IMR-90 (cell line): ENCODE measurements at regions not wholly inside any gene's neighbourhood (a gene's known extent, or its start where the extent isn't known, plus 50 kb on each side); places are given as distances from the start of the nearest gene placed in this dataset.

ENCODE experiments used
- ATAC-seq: fragments of 200-7000 bp; cut with Tn5 transposase; 2 replicates; pipeline ENCODE4 v1.9.1; 2020; ENCODE audit warnings: low read depth, mild to moderate bottlenecking, moderate library complexity
- BruUV-seq: library from RNA; stranded (reverse); fragments of 400-500 nt; replicated peaks from 2 replicates; lab custom pipeline; 2021; lab: Mats Ljungman, UMichigan
- CTCF ChIA-PET: fragments of 300-600 bp; formaldehyde crosslinking; extraction: SDS; loops from one replicate; lab custom pipeline; 2021; ENCODE audit warnings: antibody characterized with exemption; lab: Yijun Ruan, JAX
- POLR2A ChIA-PET: fragments of 300-600 bp; sonication (Branson Sonifier 250); formaldehyde crosslinking; loops from one replicate; lab custom pipeline; 2022; ENCODE audit warnings: antibody characterized with exemption; ENCODE audit not compliant: unreplicated experiment; lab: Charles Lee
- DNase-seq: peaks from one replicate; pipeline ENCODE4 v3.0.0; 2013
- H2AFZ ChIP-seq: replicated peaks from 2 replicates; pipeline ENCODE3; 2013; ENCODE audit warnings: low read length, mild to moderate bottlenecking; ENCODE audit not compliant: poor library complexity
- H2AK5ac ChIP-seq: 2 replicates; pipeline ENCODE4 v1.6.1; 2013; ENCODE audit warnings: low read depth, low read length, inconsistent platforms
- H2AK9ac ChIP-seq: replicated peaks from 2 replicates; pipeline ENCODE3; 2013; ENCODE audit warnings: mild to moderate bottlenecking, low read depth, low read length, moderate library complexity; ENCODE audit not compliant: poor library complexity
- H2BK120ac ChIP-seq: 2 replicates; pipeline ENCODE4 v1.6.1; 2013; ENCODE audit warnings: low read depth, low read length, inconsistent platforms
- H2BK15ac ChIP-seq: 3 replicates; pipeline ENCODE4 v1.6.1; 2013; ENCODE audit warnings: low read depth, low read length, inconsistent platforms
- H2BK20ac ChIP-seq: 2 replicates; pipeline ENCODE4 v1.6.1; 2013; ENCODE audit warnings: low read depth, mild to moderate bottlenecking, inconsistent platforms, low read length, moderate library complexity
- H2BK5ac ChIP-seq: 2 replicates; pipeline ENCODE4 v1.6.1; 2013; ENCODE audit warnings: mild to moderate bottlenecking, low read depth, low read length, inconsistent platforms; ENCODE audit not compliant: poor library complexity, severe bottlenecking
- H3K14ac ChIP-seq: replicated peaks from 2 replicates; pipeline ENCODE4 v1.6.1; 2013; ENCODE audit warnings: low read depth, low read length, inconsistent platforms
- H3K18ac ChIP-seq: 2 replicates; pipeline ENCODE4 v1.6.1; 2013; ENCODE audit warnings: low read depth, low read length, control low read depth
- H3K23ac ChIP-seq: 2 replicates; pipeline ENCODE4 v1.6.1; 2013; ENCODE audit warnings: low read depth, low read length, inconsistent platforms
- H3K27ac ChIP-seq: 2 replicates; pipeline ENCODE4 v1.5.1; 2013; ENCODE audit warnings: mild to moderate bottlenecking, control low read depth, low read length; ENCODE audit not compliant: insufficient read depth
- H3K27me3 ChIP-seq: 2 replicates; pipeline ENCODE4 v1.6.1; 2013; ENCODE audit warnings: low read length; ENCODE audit not compliant: control insufficient read depth, insufficient read depth
- H3K36me3 ChIP-seq: 2 replicates; pipeline ENCODE4 v1.6.1; 2013; ENCODE audit warnings: low read length, mixed read lengths; ENCODE audit not compliant: control insufficient read depth, insufficient read depth
- H3K4ac ChIP-seq: 2 replicates; pipeline ENCODE4 v1.6.1; 2013; ENCODE audit warnings: low read depth, low read length, inconsistent platforms
- H3K4me1 ChIP-seq: 2 replicates; pipeline ENCODE4 v1.6.1; 2013; ENCODE audit warnings: low read length, mixed read lengths; ENCODE audit not compliant: control insufficient read depth, insufficient read depth
- H3K4me2 ChIP-seq: 2 replicates; pipeline ENCODE4 v1.6.1; 2013; ENCODE audit warnings: low read depth, mild to moderate bottlenecking, control low read depth, low read length, moderate library complexity
- H3K4me3 ChIP-seq: 2 replicates; pipeline ENCODE4 v1.5.1; 2013; ENCODE audit warnings: low read depth, mild to moderate bottlenecking, control low read depth, low read length, moderate library complexity; ENCODE audit not compliant: insufficient read depth
- H3K56ac ChIP-seq: 2 replicates; pipeline ENCODE4 v1.6.1; 2013; ENCODE audit warnings: low read length, inconsistent platforms; ENCODE audit not compliant: insufficient read depth; ENCODE audit errors: extremely low read depth
- H3K79me1 ChIP-seq, 2 experiments: 2 replicates each; pipeline ENCODE4 v1.6.1; 2013; ENCODE audit warnings: low read length in 2 of 2, inconsistent platforms in 1 of 2, low read depth in 1 of 2
- H3K9ac ChIP-seq: 2 replicates; pipeline ENCODE4 v1.6.1; 2013; ENCODE audit warnings: low read depth, low read length, control low read depth
- H3K9me1 ChIP-seq: 2 replicates; pipeline ENCODE4 v1.6.1; 2013; ENCODE audit warnings: low read length, inconsistent platforms; ENCODE audit not compliant: insufficient read depth
- H3K9me3 ChIP-seq: 2 replicates; pipeline ENCODE4 v1.6.1; 2013; ENCODE audit warnings: low read length; ENCODE audit not compliant: control insufficient read depth, insufficient read depth
- H4K20me1 ChIP-seq: 2 replicates; pipeline ENCODE4 v1.6.1; 2013; ENCODE audit warnings: low read length, inconsistent platforms; ENCODE audit not compliant: insufficient read depth
- H4K5ac ChIP-seq: 2 replicates; pipeline ENCODE4 v1.6.1; 2013; ENCODE audit warnings: mild to moderate bottlenecking, low read depth, low read length, control low read depth
- H4K8ac ChIP-seq, 2 experiments: 2 replicates each; pipeline ENCODE4 v1.6.1; 2013; ENCODE audit warnings: low read depth in 2 of 2, low read length in 2 of 2, control low read depth in 1 of 2, inconsistent platforms in 1 of 2
- H4K91ac ChIP-seq: 2 replicates; pipeline ENCODE4 v1.6.1; 2013; ENCODE audit warnings: low read depth, low read length, inconsistent platforms; ENCODE audit not compliant: insufficient read depth
- CEBPB ChIP-seq: IDR thresholded peaks from 2 replicates; pipeline ENCODE4 v1.6.1; 2012; ENCODE audit warnings: low read depth, low read length, improper control_type of control experiment
- CHD1 ChIP-seq: IDR thresholded peaks from 2 replicates; pipeline ENCODE4 v1.6.1; 2012; ENCODE audit warnings: low read depth, low read length, improper control_type of control experiment
- MAFK ChIP-seq: IDR thresholded peaks from 2 replicates; pipeline ENCODE4 v1.6.1; 2012; ENCODE audit warnings: low read depth, low read length, improper control_type of control experiment
- MXI1 ChIP-seq: IDR thresholded peaks from 2 replicates; pipeline ENCODE4 v1.6.1; 2012; ENCODE audit warnings: low read depth, mild to moderate bottlenecking, low read length, moderate library complexity, borderline replicate concordance
- POLR2A ChIP-seq: IDR thresholded peaks from 2 replicates; pipeline ENCODE4 v1.6.1; 2012; ENCODE audit warnings: mild to moderate bottlenecking, low read depth, low read length
- RAD21 ChIP-seq: IDR thresholded peaks from 2 replicates; pipeline ENCODE4 v1.6.1; 2012; ENCODE audit warnings: low read length, improper control_type of control experiment
- RCOR1 ChIP-seq: IDR thresholded peaks from 2 replicates; pipeline ENCODE4 v1.6.1; 2012; ENCODE audit warnings: mild to moderate bottlenecking, low read length, improper control_type of control experiment; ENCODE audit not compliant: insufficient replicate concordance
- SMC3 ChIP-seq: fragments of 150-350 bp; IDR thresholded peaks from 2 replicates; pipeline ENCODE4 v1.6.1; 2016; ENCODE audit warnings: low read depth, mild to moderate bottlenecking, antibody characterized with exemption, low read length, moderate library complexity
- WGBS, 2 experiments: methylation state at CpG; one replicate each; pipeline versions ENCODE4 v1.1.5 to v1.1.7; 2013; ENCODE audit warnings: missing lambda C conversion rate in 2 of 2; ENCODE audit not compliant: insufficient read length in 1 of 2; ENCODE audit errors: extremely low coverage in 2 of 2; 5-methylcytosine and 5-hydroxymethylcytosine counted together
- dilution Hi-C: fragments of 300-500 bp; cut with HindIII; formaldehyde crosslinking; loops from one replicate; pipeline ENCODE4 v1.14.3; 2018; ENCODE audit warnings: low sequenced_read_pairs; ENCODE audit not compliant: unreplicated experiment
- in situ Hi-C: fragments of 300-500 bp; cut with MboI; formaldehyde crosslinking; loops from 3 replicates; pipeline ENCODE4 v1.14.3; 2019; ENCODE audit warnings: low sequenced_read_pairs, inconsistent platforms, mixed read lengths
- intact Hi-C: fragments of 100-400 bp; cut with micrococcal nuclease; formaldehyde crosslinking; loops from 2 replicates; pipeline ENCODE4 v1.10.0; 2022
- TF ChIP-seq, protein P1 (sequence below): fragments of 150-350 bp; IDR thresholded peaks from 2 replicates; pipeline ENCODE4 v1.6.1; 2017; ENCODE audit warnings: mild to moderate bottlenecking, antibody characterized with exemption, low read length, low read depth
- TF ChIP-seq, protein P2 (sequence below): fragments of 150-350 bp; IDR thresholded peaks from 2 replicates; pipeline ENCODE4 v1.6.1; 2016; ENCODE audit warnings: low read depth, mild to moderate bottlenecking, low read length, moderate library complexity, borderline replicate concordance
- TF ChIP-seq, protein P3 (sequence below): conservative IDR thresholded peaks from 2 replicates; pipeline ENCODE4 v1.5.1; 2012; ENCODE audit warnings: mild to moderate bottlenecking, low read depth, low read length, improper control_type of control experiment

DNA sequence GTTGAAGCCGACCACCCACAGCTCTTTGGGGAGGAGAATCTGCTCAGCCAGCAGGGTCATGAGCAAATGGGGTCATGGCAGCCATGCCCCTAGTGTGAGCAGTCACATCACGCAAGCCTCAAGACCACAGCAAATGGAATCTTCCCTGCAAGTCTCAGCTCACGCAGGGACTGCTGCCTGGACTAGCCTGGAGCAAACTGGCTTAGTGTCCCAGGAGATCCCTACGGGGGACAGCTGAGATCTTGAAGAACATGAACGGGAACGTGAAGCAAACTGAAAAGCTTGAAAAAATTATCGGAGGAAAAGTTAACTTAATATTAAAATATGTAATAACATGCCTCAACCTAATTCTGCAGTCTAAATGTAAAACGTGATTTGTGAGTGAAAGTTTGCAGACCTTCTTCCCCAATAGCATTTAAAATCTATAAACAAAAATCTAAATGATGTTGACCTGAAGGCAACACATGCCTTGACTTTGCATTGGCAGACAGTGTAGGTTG, 118.4 kb downstream of the FAM124B start:
- intact Hi-C loops: no loop called here
- Histone ChIP-seq H3K4me3 (no peak overlapping the region), H3K9me1 (no peaks in the 10 kb centered on the region), H2AFZ (no peak overlapping the region), H3K18ac (no peak overlapping the region), H3K27ac (no peak overlapping the region), H3K14ac (no peak overlapping the region), H3K9me3 (no peaks in the 10 kb centered on the region), H3K79me1 (no peaks in the 10 kb centered on the region), H2AK9ac (no peak overlapping the region), H2BK5ac (no peak overlapping the region), H3K23ac (no peak overlapping the region), H2BK120ac (no peak overlapping the region), H3K56ac (no peak overlapping the region), H2AK5ac (no peak overlapping the region), H2BK15ac (no peak overlapping the region), H3K4me1 (no peaks in the 10 kb centered on the region), H4K5ac (no peak overlapping the region), H4K91ac (no peak overlapping the region), H3K27me3 (peaks cover 12% of the 10 kb centered on the region), H3K9ac (no peak overlapping the region), H3K4ac (0 out of 2 replicates have a peak overlapping the region, but pooled peaks have one; percentile 21), H4K20me1 (no peaks in the 10 kb centered on the region), H2BK20ac (peak overlapping the region; percentile 61; the same call in 1 of the 2 replicates), H3K4me2 (no peak overlapping the region), H4K8ac (no peak overlapping the region), H3K36me3 (no peaks in the 10 kb centered on the region)
- BruUV-seq: no TSS peak
- in situ Hi-C loops: no loop called here
- DNase-seq: no peak
- TF ChIP-seq SMC3 (no peak), CEBPB (no peak), MXI1 (no peak), RAD21 (no peak), RCOR1 (no peak), POLR2A (no peak), CHD1 (no peak), MAFK (no peak)
- TF ChIP-seq, protein P1, sequence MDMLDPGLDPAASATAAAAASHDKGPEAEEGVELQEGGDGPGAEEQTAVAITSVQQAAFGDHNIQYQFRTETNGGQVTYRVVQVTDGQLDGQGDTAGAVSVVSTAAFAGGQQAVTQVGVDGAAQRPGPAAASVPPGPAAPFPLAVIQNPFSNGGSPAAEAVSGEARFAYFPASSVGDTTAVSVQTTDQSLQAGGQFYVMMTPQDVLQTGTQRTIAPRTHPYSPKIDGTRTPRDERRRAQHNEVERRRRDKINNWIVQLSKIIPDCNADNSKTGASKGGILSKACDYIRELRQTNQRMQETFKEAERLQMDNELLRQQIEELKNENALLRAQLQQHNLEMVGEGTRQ: no peak
- TF ChIP-seq, protein P2, sequence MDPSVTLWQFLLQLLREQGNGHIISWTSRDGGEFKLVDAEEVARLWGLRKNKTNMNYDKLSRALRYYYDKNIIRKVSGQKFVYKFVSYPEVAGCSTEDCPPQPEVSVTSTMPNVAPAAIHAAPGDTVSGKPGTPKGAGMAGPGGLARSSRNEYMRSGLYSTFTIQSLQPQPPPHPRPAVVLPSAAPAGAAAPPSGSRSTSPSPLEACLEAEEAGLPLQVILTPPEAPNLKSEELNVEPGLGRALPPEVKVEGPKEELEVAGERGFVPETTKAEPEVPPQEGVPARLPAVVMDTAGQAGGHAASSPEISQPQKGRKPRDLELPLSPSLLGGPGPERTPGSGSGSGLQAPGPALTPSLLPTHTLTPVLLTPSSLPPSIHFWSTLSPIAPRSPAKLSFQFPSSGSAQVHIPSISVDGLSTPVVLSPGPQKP: no peak
- TF ChIP-seq, protein P3, sequence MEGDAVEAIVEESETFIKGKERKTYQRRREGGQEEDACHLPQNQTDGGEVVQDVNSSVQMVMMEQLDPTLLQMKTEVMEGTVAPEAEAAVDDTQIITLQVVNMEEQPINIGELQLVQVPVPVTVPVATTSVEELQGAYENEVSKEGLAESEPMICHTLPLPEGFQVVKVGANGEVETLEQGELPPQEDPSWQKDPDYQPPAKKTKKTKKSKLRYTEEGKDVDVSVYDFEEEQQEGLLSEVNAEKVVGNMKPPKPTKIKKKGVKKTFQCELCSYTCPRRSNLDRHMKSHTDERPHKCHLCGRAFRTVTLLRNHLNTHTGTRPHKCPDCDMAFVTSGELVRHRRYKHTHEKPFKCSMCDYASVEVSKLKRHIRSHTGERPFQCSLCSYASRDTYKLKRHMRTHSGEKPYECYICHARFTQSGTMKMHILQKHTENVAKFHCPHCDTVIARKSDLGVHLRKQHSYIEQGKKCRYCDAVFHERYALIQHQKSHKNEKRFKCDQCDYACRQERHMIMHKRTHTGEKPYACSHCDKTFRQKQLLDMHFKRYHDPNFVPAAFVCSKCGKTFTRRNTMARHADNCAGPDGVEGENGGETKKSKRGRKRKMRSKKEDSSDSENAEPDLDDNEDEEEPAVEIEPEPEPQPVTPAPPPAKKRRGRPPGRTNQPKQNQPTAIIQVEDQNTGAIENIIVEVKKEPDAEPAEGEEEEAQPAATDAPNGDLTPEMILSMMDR: no peak
- CTCF ChIA-PET: interaction anchor here (1.0 to 4.1 kb wide), 7 partner anchors 9 to 379 kb away, joined by 3 to 49 read pairs (median 4); no protein-coding TSS in a partner anchor
- 100% methylated on average over 1 of the region's 8 CpGs; no CpG with 5 or more reads in 1 of the 2 experiments for WGBS, 2 experiments
- ATAC-seq: no peak
- dilution Hi-C loops: no loop called here
- POLR2A ChIA-PET: no interaction called here
